HCT116 (cell line): ENCODE measurements at regions not wholly inside any gene's neighbourhood (a gene's known extent, or its start where the extent isn't known, plus 50 kb on each side); places are given as distances from the start of the nearest gene placed in this dataset.
"Not testable (repeated sequence)": the region's sequence is repeated elsewhere in the genome, so short reads cannot be mapped to it uniquely, and the experiment has no call there.

Experiments used
- ATAC-seq: fragments of 200-7000 bp; cut with Tn5 transposase; 2 replicates; pipeline ENCODE4 v1.9.1; 2020; ENCODE audit warnings: mild to moderate bottlenecking, moderate library complexity
- BruUV-seq: library from RNA; stranded (reverse); fragments of 400-500 nt; replicated peaks from 2 replicates; lab custom pipeline; 2021; lab: Mats Ljungman, UMichigan
- CTCF ChIA-PET: fragments of 300-600 bp; sonication (Branson Sonifier 250); formaldehyde crosslinking; loops from one replicate; lab custom pipeline; 2021; ENCODE audit warnings: antibody characterized with exemption; lab: Charles Lee
- POLR2A ChIA-PET: fragments of 300-600, 350-600 bp; sonication (Branson Sonifier 250); formaldehyde crosslinking; loops from one replicate; lab custom pipeline; 2021; ENCODE audit warnings: antibody characterized with exemption; lab: Charles Lee
- RAD21 ChIA-PET, 2 experiments: fragments of 300-600 bp; sonication (Branson Sonifier 250); formaldehyde crosslinking; loops; one replicate each; lab custom pipeline; 2023; ENCODE audit warnings: low total read pairs in 2 of 2; ENCODE audit not compliant: uncharacterized antibody in 2 of 2, unreplicated experiment in 2 of 2, low non-redundant PET in 1 of 2; lab: Charles Lee
- DNase-seq: peaks from one replicate; pipeline ENCODE4 v3.0.0-alpha.2; 2010; ENCODE audit warnings: low read depth, low spot score
- H2AFZ ChIP-seq: fragments of 200-600 bp; shearing (Covaris generic), sonication (generic); 2 replicates; pipeline ENCODE4 v1.6.1; 2017; ENCODE audit warnings: low read depth, mixed run types, mixed read lengths, antibody characterized with exemption, low read length; ENCODE audit not compliant: poor library complexity, severe bottlenecking
- H3K27ac ChIP-seq: 2 replicates; pipeline ENCODE4 v1.5.1; 2012; ENCODE audit warnings: low read depth, low read length
- H3K27me3 ChIP-seq: fragments of 200-600 bp; sonication (generic); 2 replicates; pipeline ENCODE4 v1.6.1; 2016; ENCODE audit warnings: mixed run types, low read length, mixed read lengths; ENCODE audit not compliant: insufficient read depth
- H3K36me3 ChIP-seq, 2 experiments: fragments of 200-500 bp in 1 of 2; fragments of 200-600 bp in 1 of 2; sonication (Bioruptor generic) in 1 of 2; sonication (generic) in 1 of 2; 2 replicates each; pipeline versions ENCODE4 v1.5.1 to v1.6.1; 2014 to 2016; ENCODE audit warnings: low read length in 2 of 2, inconsistent platforms in 1 of 2, mixed read lengths in 1 of 2, mixed run types in 1 of 2; ENCODE audit not compliant: insufficient read depth in 2 of 2, control insufficient read depth in 1 of 2
- H3K4me1 ChIP-seq, 2 experiments: fragments of 200-600 bp in 1 of 2; sonication (generic) in 1 of 2; 2 replicates each; pipeline versions ENCODE4 v1.5.1 to v1.6.1; 2012 to 2017; ENCODE audit warnings: low read length in 2 of 2, inconsistent platforms in 1 of 2, mild to moderate bottlenecking in 1 of 2, mixed read lengths in 1 of 2, mixed run types in 1 of 2, moderate library complexity in 1 of 2; ENCODE audit not compliant: insufficient read depth in 2 of 2, control insufficient read depth in 1 of 2
- H3K4me2 ChIP-seq: fragments of 200-600 bp; sonication (generic); 2 replicates; pipeline ENCODE4 v1.6.1; 2017; ENCODE audit warnings: mixed run types, low read length, mixed read lengths
- H3K4me3 ChIP-seq, 2 experiments: fragments of 200-600 bp in 1 of 2; sonication (generic) in 1 of 2; replicated peaks in 1 of 2; 2 replicates each; pipeline ENCODE4 v1.5.1; 2011 to 2016; ENCODE audit warnings: low read length in 2 of 2, control low read depth in 1 of 2, low read depth in 1 of 2, mild to moderate bottlenecking in 1 of 2, mixed read lengths in 1 of 2, mixed run types in 1 of 2
- H3K79me2 ChIP-seq: fragments of 200-600 bp; sonication (generic); 2 replicates; pipeline ENCODE4 v1.6.1; 2017; ENCODE audit warnings: mild to moderate bottlenecking, mixed run types, low read length, moderate library complexity, mixed read lengths; ENCODE audit not compliant: insufficient read depth
- H3K9ac ChIP-seq: fragments of 200-600 bp; sonication (generic); 2 replicates; pipeline ENCODE4 v1.6.1; 2016; ENCODE audit warnings: low read length, mixed read lengths
- H3K9me2 ChIP-seq: fragments of 200-600 bp; sonication (generic), shearing (Covaris generic); 2 replicates; pipeline ENCODE4 v1.6.1; 2017; ENCODE audit warnings: mixed run types, mild to moderate bottlenecking, moderate library complexity; ENCODE audit not compliant: insufficient read depth
- H3K9me3 ChIP-seq, 2 experiments: fragments of 200-500 bp in 1 of 2; fragments of 200-600 bp in 1 of 2; sonication (Bioruptor generic) in 1 of 2; sonication (generic) in 1 of 2; 2 replicates each; pipeline ENCODE4 v1.6.1; 2014 to 2017; ENCODE audit warnings: low read length in 2 of 2, mixed read lengths in 2 of 2, inconsistent platforms in 1 of 2, low read depth in 1 of 2, mild to moderate bottlenecking in 1 of 2, mixed run types in 1 of 2, moderate library complexity in 1 of 2; ENCODE audit not compliant: control insufficient read depth in 1 of 2, insufficient read depth in 1 of 2
- H4K20me1 ChIP-seq: fragments of 200-600 bp; sonication (generic), shearing (Covaris generic); 2 replicates; pipeline ENCODE4 v1.6.1; 2017; ENCODE audit warnings: mixed run types, mild to moderate bottlenecking, moderate library complexity; ENCODE audit not compliant: insufficient read depth
- ATF3 ChIP-seq: IDR thresholded peaks from 2 replicates; pipeline ENCODE4 v1.6.1; 2012
- CBX3 ChIP-seq: IDR thresholded peaks from 2 replicates; pipeline ENCODE4 v1.6.1; 2012; ENCODE audit warnings: low read depth
- EGR1 ChIP-seq: IDR thresholded peaks from 2 replicates; pipeline ENCODE4 v1.6.1; 2012; ENCODE audit warnings: low read depth
- JUND ChIP-seq: IDR thresholded peaks from 2 replicates; pipeline ENCODE4 v1.6.1; 2012
- MAX ChIP-seq: IDR thresholded peaks from 2 replicates; pipeline ENCODE4 v1.6.1; 2012
- SIN3A ChIP-seq: IDR thresholded peaks from 2 replicates; pipeline ENCODE4 v1.6.1; 2012; ENCODE audit warnings: low read depth
- SP1 ChIP-seq: IDR thresholded peaks from 2 replicates; pipeline ENCODE4 v1.6.1; 2012; ENCODE audit warnings: low read depth
- SRF ChIP-seq: IDR thresholded peaks from 2 replicates; pipeline ENCODE4 v1.6.1; 2012; ENCODE audit warnings: low read depth
- ZBTB33 ChIP-seq: IDR thresholded peaks from 2 replicates; pipeline ENCODE4 v1.6.1; 2011; ENCODE audit warnings: mild to moderate bottlenecking, low read length, moderate library complexity; ENCODE audit not compliant: insufficient replicate concordance; ENCODE audit errors: extremely low read depth
- ZFX ChIP-seq: fragments of 450-650 bp; IDR thresholded peaks from 2 replicates; pipeline ENCODE4 v1.6.1; 2017
- intact Hi-C: fragments of 100-400 bp; cut with micrococcal nuclease; formaldehyde crosslinking; loops from 2 replicates; pipeline ENCODE4 v1.10.0; 2022

GRCh38 chrX:94695910-94696309 lies 1021.9 kb downstream of the FAM133A start:
- CTCF ChIA-PET: no interaction called here

GRCh38 chrX:94704348-94705256 lies 1030.6 kb downstream of the FAM133A start:
- POLR2A ChIA-PET: not testable (repeated sequence)

More at GRCh38 chrX:94695910-94696309, 1021.9 kb downstream of the FAM133A start:
- no TSS peak for BruUV-seq
- H3K9me2 ChIP-seq: no peaks in the 10 kb centered on the region
- ChIA-PET RAD21 (no interaction called here), POLR2A (no interaction called here)
- H3K9me3 ChIP-seq: no peaks in the 10 kb centered on the region
- no peak overlapping the region for H3K4me2 ChIP-seq
- no peak for ATAC-seq
- H3K27me3 ChIP-seq: no peaks in the 10 kb centered on the region
- DNase-seq: no peak
- H3K27ac ChIP-seq: no peak overlapping the region
- intact Hi-C loops: no loop called here
- no peaks in the 10 kb centered on the region for H3K79me2 ChIP-seq
- no peaks in the 10 kb centered on the region for H3K4me1 ChIP-seq
- no peak overlapping the region for H2AFZ ChIP-seq
- H4K20me1 ChIP-seq: no peaks in the 10 kb centered on the region
- H3K36me3 ChIP-seq: no peaks in the 10 kb centered on the region
- H3K9ac ChIP-seq: no peak overlapping the region
- H3K4me3 ChIP-seq: no peak overlapping the region
- TF ChIP-seq SRF: no peak
- TF ChIP-seq SIN3A: no peak
- no peak for TF ChIP-seq EGR1
- TF ChIP-seq ATF3: no peak
- TF ChIP-seq SP1: no peak
- TF ChIP-seq MAX: no peak
- TF ChIP-seq ZBTB33: no peak
- TF ChIP-seq JUND: no peak
- no peak for TF ChIP-seq ZFX
- no peak for TF ChIP-seq CBX3
- TF ChIP-seq, all 23 proteins: peak for 0

More at GRCh38 chrX:94704348-94705256, 1030.6 kb downstream of the FAM133A start:
- H3K4me3 ChIP-seq, H3K9me2 ChIP-seq, H3K27ac ChIP-seq, H2AFZ ChIP-seq, H3K9me3 ChIP-seq, DNase-seq, BruUV-seq, CTCF ChIA-PET, H3K36me3 ChIP-seq, intact Hi-C loops, H3K9ac ChIP-seq, H3K27me3 ChIP-seq, H4K20me1 ChIP-seq, H3K4me2 ChIP-seq, H3K4me1 ChIP-seq, ATAC-seq, H3K79me2 ChIP-seq, RAD21 ChIA-PET: not testable (repeated sequence)
